HCT116 (cell line): ENCODE measurements at regions not wholly inside any gene's neighbourhood (a gene's known extent, or its start where the extent isn't known, plus 50 kb on each side); places are given as distances from the start of the nearest gene placed in this dataset.

Experiments
- CBX3 ChIP-seq: IDR thresholded peaks from 2 replicates; pipeline ENCODE4 v1.6.1; 2012; ENCODE audit warnings: low read depth
- CEBPB ChIP-seq: IDR thresholded peaks from 2 replicates; pipeline ENCODE4 v1.6.1; 2012; ENCODE audit warnings: low read depth
- EZH2 ChIP-seq: fragments of 200-600 bp; sonication (generic); IDR thresholded peaks from 2 replicates; pipeline ENCODE4 v1.6.1; 2017; ENCODE audit warnings: antibody characterized with exemption, mixed run types
- POLR2A ChIP-seq: IDR thresholded peaks from 2 replicates; pipeline ENCODE4 v1.7.0; 2011; ENCODE audit warnings: borderline replicate concordance; ENCODE audit not compliant: insufficient read depth, insufficient read length; ENCODE audit errors: extremely low read depth
- POLR2AphosphoS5 ChIP-seq: IDR thresholded peaks from 2 replicates; pipeline ENCODE4 v1.6.1; 2011; ENCODE audit warnings: mild to moderate bottlenecking, low read depth, low read length, moderate library complexity
- TCF7L2 ChIP-seq: IDR thresholded peaks from 2 replicates; pipeline ENCODE4 v1.7.0; 2011; ENCODE audit warnings: borderline replicate concordance, inconsistent platforms; ENCODE audit not compliant: insufficient read depth, insufficient read length; ENCODE audit errors: extremely low read depth
- YY1 ChIP-seq: IDR thresholded peaks from 2 replicates; pipeline ENCODE4 v1.6.1; 2011; ENCODE audit warnings: low read length, low read depth, moderate library complexity, mild to moderate bottlenecking; ENCODE audit not compliant: insufficient replicate concordance; ENCODE audit errors: extremely low read depth
- ZNF274 ChIP-seq: fragments of 200-500 bp; sonication (Bioruptor generic); IDR thresholded peaks from 2 replicates; pipeline ENCODE4 v1.6.1; 2014; ENCODE audit warnings: mild to moderate bottlenecking, low read depth, low read length, inconsistent platforms
- TF ChIP-seq, protein P1 (sequence below): IDR thresholded peaks from 2 replicates; pipeline ENCODE4 v1.6.1; 2012
- TF ChIP-seq, protein P2 (sequence below), 3 experiments: fragments of 200-600 bp in 1 of 3; sonication (generic) in 1 of 3; IDR thresholded peaks in 2 of 3; conservative IDR thresholded peaks in 1 of 3; 2 replicates each; pipeline ENCODE4 v1.5.1; 2012 to 2017; ENCODE audit warnings: low read depth in 2 of 3, low read length in 2 of 3, antibody characterized with exemption in 1 of 3, borderline replicate concordance in 1 of 3, control low read depth in 1 of 3, mild to moderate bottlenecking in 1 of 3, mixed read lengths in 1 of 3, mixed run types in 1 of 3, moderate library complexity in 1 of 3; ENCODE audit not compliant: insufficient read depth in 1 of 3
- TF ChIP-seq, protein P3 (sequence below): IDR thresholded peaks from 2 replicates; pipeline ENCODE4 v1.6.1; 2012

DNA sequence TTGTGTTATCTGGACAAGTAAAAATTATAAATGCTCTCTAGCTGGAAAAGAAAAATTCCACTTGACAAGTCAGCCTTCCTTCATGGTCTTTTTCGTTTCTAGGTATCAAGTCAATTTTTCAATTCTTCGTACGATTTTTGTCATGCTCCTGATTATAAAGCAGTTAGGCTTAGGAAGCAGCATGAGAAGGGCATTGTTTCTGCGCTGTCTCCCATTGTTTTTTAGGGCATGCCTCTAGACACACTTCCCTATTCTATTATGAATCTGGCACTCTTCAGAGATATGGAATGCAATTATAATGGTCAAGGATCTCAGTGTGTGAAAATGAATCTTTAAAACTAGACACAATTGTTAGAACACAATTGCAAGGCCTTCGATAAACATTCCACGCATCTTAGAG, 164.1 kb upstream of the FAT1 start:
- no peak for TF ChIP-seq POLR2A
- TF ChIP-seq CBX3 = no peak
- TF ChIP-seq, protein P1, sequence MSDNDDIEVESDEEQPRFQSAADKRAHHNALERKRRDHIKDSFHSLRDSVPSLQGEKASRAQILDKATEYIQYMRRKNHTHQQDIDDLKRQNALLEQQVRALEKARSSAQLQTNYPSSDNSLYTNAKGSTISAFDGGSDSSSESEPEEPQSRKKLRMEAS = no peak
- TF ChIP-seq, protein P2, sequence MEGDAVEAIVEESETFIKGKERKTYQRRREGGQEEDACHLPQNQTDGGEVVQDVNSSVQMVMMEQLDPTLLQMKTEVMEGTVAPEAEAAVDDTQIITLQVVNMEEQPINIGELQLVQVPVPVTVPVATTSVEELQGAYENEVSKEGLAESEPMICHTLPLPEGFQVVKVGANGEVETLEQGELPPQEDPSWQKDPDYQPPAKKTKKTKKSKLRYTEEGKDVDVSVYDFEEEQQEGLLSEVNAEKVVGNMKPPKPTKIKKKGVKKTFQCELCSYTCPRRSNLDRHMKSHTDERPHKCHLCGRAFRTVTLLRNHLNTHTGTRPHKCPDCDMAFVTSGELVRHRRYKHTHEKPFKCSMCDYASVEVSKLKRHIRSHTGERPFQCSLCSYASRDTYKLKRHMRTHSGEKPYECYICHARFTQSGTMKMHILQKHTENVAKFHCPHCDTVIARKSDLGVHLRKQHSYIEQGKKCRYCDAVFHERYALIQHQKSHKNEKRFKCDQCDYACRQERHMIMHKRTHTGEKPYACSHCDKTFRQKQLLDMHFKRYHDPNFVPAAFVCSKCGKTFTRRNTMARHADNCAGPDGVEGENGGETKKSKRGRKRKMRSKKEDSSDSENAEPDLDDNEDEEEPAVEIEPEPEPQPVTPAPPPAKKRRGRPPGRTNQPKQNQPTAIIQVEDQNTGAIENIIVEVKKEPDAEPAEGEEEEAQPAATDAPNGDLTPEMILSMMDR (IDR thresholded peaks at IDR 0.05 in 2 of 3, conservative IDR thresholded peaks at IDR 0.05 in 1 of 3; ENCODE audit: borderline replicate concordance in 1 of 3, insufficient read depth in 1 of 3, low read depth in 2 of 3, low read length in 2 of 3) = no peak
- no peak for TF ChIP-seq EZH2
- TF ChIP-seq ZNF274 = no peak
- TF ChIP-seq, protein P3, sequence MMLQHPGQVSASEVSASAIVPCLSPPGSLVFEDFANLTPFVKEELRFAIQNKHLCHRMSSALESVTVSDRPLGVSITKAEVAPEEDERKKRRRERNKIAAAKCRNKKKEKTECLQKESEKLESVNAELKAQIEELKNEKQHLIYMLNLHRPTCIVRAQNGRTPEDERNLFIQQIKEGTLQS = no peak
- no peak for TF ChIP-seq POLR2AphosphoS5
- no peak for TF ChIP-seq YY1
- TF ChIP-seq CEBPB = no peak
- no peak for TF ChIP-seq TCF7L2
